ENCODE measurements at regions not wholly inside any gene's neighbourhood (a gene's known extent, or its start where the extent isn't known, plus 50 kb on each side); places are given as distances from the start of the nearest gene placed in this dataset.

DNA sequence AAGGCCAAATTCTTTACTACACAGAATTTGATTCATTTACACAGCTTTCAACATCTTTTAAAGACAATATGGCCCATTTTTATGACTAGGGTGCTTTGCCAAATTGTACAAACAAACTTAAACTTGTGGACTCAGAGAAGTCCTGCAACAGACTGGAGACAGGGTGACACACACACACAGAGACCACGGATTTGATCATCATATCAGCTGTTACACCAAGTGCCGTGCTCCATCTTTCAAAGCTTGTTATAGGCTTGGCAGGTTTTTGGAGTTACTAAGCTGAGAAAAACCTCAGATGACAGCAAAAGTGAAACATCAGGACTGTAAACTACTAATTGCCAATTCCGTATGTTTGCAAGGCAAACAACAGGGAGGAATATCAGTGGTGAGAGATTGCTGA lies 811.7 kb downstream of the GALC start:
- TF ChIP-seq, protein P1, sequence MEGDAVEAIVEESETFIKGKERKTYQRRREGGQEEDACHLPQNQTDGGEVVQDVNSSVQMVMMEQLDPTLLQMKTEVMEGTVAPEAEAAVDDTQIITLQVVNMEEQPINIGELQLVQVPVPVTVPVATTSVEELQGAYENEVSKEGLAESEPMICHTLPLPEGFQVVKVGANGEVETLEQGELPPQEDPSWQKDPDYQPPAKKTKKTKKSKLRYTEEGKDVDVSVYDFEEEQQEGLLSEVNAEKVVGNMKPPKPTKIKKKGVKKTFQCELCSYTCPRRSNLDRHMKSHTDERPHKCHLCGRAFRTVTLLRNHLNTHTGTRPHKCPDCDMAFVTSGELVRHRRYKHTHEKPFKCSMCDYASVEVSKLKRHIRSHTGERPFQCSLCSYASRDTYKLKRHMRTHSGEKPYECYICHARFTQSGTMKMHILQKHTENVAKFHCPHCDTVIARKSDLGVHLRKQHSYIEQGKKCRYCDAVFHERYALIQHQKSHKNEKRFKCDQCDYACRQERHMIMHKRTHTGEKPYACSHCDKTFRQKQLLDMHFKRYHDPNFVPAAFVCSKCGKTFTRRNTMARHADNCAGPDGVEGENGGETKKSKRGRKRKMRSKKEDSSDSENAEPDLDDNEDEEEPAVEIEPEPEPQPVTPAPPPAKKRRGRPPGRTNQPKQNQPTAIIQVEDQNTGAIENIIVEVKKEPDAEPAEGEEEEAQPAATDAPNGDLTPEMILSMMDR (IDR thresholded peaks at IDR 0.05; ENCODE audit: control extremely low read depth, extremely low read depth): no peak
- ATAC-seq (ENCODE audit: insufficient read depth, low FRiP score) (no peak), DNase-seq (peak in 2 of 3 donors; percentile 30 to 58)
- H3K9me3 ChIP-seq (ENCODE audit: control insufficient read depth in 4 of 4, insufficient read depth in 3 of 4, low read length in 3 of 4): peaks cover 0 to 4% (median 0%) of the 10 kb centered on the region in 4 donors
- no peaks in the 10 kb centered on the region for H3K36me3 ChIP-seq (ENCODE audit: control insufficient read depth in 4 of 4, insufficient read depth in 4 of 4, low read length in 4 of 4)
- H3K4me3 ChIP-seq: no peak overlapping the region
- H3K27me3 ChIP-seq (ENCODE audit: control insufficient read depth in 3 of 3, insufficient read depth in 3 of 3, low read length in 2 of 3): no peaks in the 10 kb centered on the region
- peaks cover 0 to 11% (median 0%) of the 10 kb centered on the region in 5 donors for H3K4me1 ChIP-seq (ENCODE audit: control insufficient read depth in 5 of 5, insufficient read depth in 5 of 5, low read length in 5 of 5)
- H3K27ac ChIP-seq (ENCODE audit: low read depth in 1 of 2, low read length in 1 of 2): no peak overlapping the region
- WGBS, 2 donors: 70 to 72% methylated on average over 3 of the region's 3 CpGs
- H3K9ac ChIP-seq (ENCODE audit: insufficient read depth in 1 of 2, low read length in 2 of 2): no peak overlapping the region

DNA sequence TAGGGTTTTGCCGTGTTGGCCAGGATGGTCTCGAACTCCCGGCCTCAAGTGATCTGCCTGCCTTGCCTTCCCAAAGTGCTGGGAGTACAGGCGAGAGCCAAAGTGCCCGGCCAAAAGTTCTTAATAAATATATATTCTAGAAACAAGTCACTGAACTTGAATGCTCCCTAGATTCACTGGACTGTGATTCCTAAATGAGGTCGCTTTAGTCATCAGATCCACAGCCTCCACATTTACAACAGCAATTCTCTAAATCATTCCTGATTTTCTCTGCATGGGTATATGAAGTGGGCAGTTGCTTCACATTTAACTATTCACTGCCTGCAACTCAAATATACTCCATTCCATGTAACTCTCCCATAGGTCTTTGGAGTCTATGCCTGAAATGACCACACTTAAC lies 813.0 kb downstream of the GALC start:
- DNase-seq: no peak
- Histone ChIP-seq H3K4me1 (ENCODE audit: control insufficient read depth in 5 of 5, insufficient read depth in 5 of 5, low read length in 5 of 5) (peaks cover 0 to 4% (median 0%) of the 10 kb centered on the region in 5 donors), H3K27me3 (ENCODE audit: control insufficient read depth in 3 of 3, insufficient read depth in 3 of 3, low read length in 2 of 3) (no peaks in the 10 kb centered on the region), H3K36me3 (ENCODE audit: control insufficient read depth in 4 of 4, insufficient read depth in 4 of 4, low read length in 4 of 4) (no peaks in the 10 kb centered on the region), H3K27ac (ENCODE audit: low read depth in 1 of 2, low read length in 1 of 2) (no peak overlapping the region), H3K9me3 (ENCODE audit: control insufficient read depth in 4 of 4, insufficient read depth in 3 of 4, low read length in 3 of 4) (peaks cover 0 to 4% (median 0%) of the 10 kb centered on the region in 4 donors), H3K4me3 (no peak overlapping the region), H3K9ac (ENCODE audit: insufficient read depth in 1 of 2, low read length in 2 of 2) (no peak overlapping the region)
- WGBS, 2 donors: 87 to 92% methylated on average over 6 of the region's 6 CpGs
- no peak for ATAC-seq (ENCODE audit: insufficient read depth, low FRiP score)
- TF ChIP-seq, protein P1 (IDR thresholded peaks at IDR 0.05; ENCODE audit: control extremely low read depth, extremely low read depth): no peak

DNA sequence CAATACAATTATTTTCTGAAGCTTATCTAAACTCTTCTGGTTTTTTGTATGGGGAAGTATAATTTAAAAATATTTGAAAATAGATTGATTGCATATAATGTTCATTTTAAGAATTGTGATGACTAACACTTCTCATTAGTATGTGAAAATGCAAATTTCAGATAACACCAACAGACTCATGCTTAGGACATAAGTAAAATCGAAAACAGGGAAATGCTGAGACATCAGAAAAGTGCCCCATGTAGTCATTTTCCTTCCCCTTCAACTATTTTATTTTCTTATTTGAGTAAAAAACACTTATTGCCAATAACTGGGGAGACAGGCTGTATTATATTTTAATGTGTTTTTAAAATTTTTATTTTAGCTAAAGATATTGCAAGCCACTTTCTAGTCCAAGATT lies 814.7 kb downstream of the GALC start:
- Histone ChIP-seq H3K9ac (ENCODE audit: insufficient read depth in 1 of 2, low read length in 2 of 2) (no peak overlapping the region), H3K4me1 (ENCODE audit: control insufficient read depth in 5 of 5, insufficient read depth in 5 of 5, low read length in 5 of 5) (peaks cover 0 to 4% (median 0%) of the 10 kb centered on the region in 5 donors), H3K4me3 (no peak overlapping the region), H3K27me3 (ENCODE audit: control insufficient read depth in 3 of 3, insufficient read depth in 3 of 3, low read length in 2 of 3) (no peaks in the 10 kb centered on the region), H3K27ac (ENCODE audit: low read depth in 1 of 2, low read length in 1 of 2) (no peak overlapping the region), H3K36me3 (ENCODE audit: control insufficient read depth in 4 of 4, insufficient read depth in 4 of 4, low read length in 4 of 4) (no peaks in the 10 kb centered on the region), H3K9me3 (ENCODE audit: control insufficient read depth in 4 of 4, insufficient read depth in 3 of 4, low read length in 3 of 4) (peaks cover 0 to 4% (median 0%) of the 10 kb centered on the region in 4 donors)
- no peak for DNase-seq
- TF ChIP-seq, protein P1 (IDR thresholded peaks at IDR 0.05; ENCODE audit: control extremely low read depth, extremely low read depth): no peak
- 52 to 56% methylated on average over 1 of the region's 1 CpG for WGBS, 2 donors
- ATAC-seq (ENCODE audit: insufficient read depth, low FRiP score): no peak

DNA sequence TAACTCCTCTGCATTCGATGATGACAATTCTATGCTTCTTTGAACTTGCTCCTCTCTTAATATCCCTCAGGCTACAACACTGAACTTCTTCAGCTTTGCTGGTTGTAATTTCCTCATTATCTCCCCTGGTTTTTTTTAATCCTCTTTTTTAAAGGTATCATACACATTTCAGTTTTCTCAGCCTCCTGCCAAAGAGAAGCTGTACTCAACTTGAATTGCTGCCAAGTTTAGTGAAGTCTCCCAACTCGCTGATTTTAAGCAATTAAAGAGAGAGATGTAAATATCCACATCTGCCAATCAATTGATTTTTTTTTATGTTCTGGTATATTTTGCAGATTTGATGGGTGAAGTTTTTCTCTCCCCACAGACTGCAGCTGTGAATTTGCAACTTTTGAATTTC lies 817.8 kb downstream of the GALC start:
- Histone ChIP-seq H3K27ac (ENCODE audit: low read depth in 1 of 2, low read length in 1 of 2) (no peak overlapping the region), H3K9me3 (ENCODE audit: control insufficient read depth in 4 of 4, insufficient read depth in 3 of 4, low read length in 3 of 4) (peaks cover 0 to 4% (median 0%) of the 10 kb centered on the region in 4 donors), H3K27me3 (ENCODE audit: control insufficient read depth in 3 of 3, insufficient read depth in 3 of 3, low read length in 2 of 3) (no peaks in the 10 kb centered on the region), H3K4me3 (no peak overlapping the region), H3K36me3 (ENCODE audit: control insufficient read depth in 4 of 4, insufficient read depth in 4 of 4, low read length in 4 of 4) (no peaks in the 10 kb centered on the region), H3K9ac (ENCODE audit: insufficient read depth in 1 of 2, low read length in 2 of 2) (no peak overlapping the region), H3K4me1 (ENCODE audit: control insufficient read depth in 5 of 5, insufficient read depth in 5 of 5, low read length in 5 of 5) (no peaks in the 10 kb centered on the region)
- DNase-seq: peak in 1 of 3 donors; percentile 15
- TF ChIP-seq, protein P1 (IDR thresholded peaks at IDR 0.05; ENCODE audit: control extremely low read depth, extremely low read depth): no peak
- ATAC-seq (ENCODE audit: insufficient read depth, low FRiP score): no peak
- WGBS, 2 donors: 48 to 65% methylated on average over 2 of the region's 2 CpGs
